KMS-11 (cell line): ENCODE measurements at regions not wholly inside any gene's neighbourhood (a gene's known extent, or its start where the extent isn't known, plus 50 kb on each side); places are given as distances from the start of the nearest gene placed in this dataset.

Source experiments
- H2AFZ ChIP-seq: fragments of 200-600 bp; sonication (generic); 2 replicates; pipeline ENCODE4 v1.6.1; 2016; ENCODE audit warnings: antibody characterized with exemption, mixed run types, low read depth
- H3K27ac ChIP-seq: fragments of 200-600 bp; sonication (generic); 2 replicates; pipeline ENCODE4 v1.6.1; 2016; ENCODE audit warnings: mild to moderate bottlenecking, mixed run types
- H3K27me3 ChIP-seq: fragments of 200-600 bp; sonication (generic); 2 replicates; pipeline ENCODE4 v1.6.1; 2017; ENCODE audit warnings: mild to moderate bottlenecking, low read depth, mixed run types, moderate library complexity; ENCODE audit not compliant: insufficient read depth
- H3K36me3 ChIP-seq: fragments of 200-600 bp; sonication (generic); 2 replicates; pipeline ENCODE4 v1.6.1; 2017; ENCODE audit warnings: mild to moderate bottlenecking, mixed run types; ENCODE audit not compliant: insufficient read depth
- H3K4me1 ChIP-seq: fragments of 200-600 bp; sonication (generic); 2 replicates; pipeline ENCODE4 v1.6.1; 2016; ENCODE audit warnings: mild to moderate bottlenecking, low read depth, mixed run types; ENCODE audit not compliant: poor library complexity, severe bottlenecking
- H3K4me2 ChIP-seq: fragments of 200-600 bp; sonication (generic); 2 replicates; pipeline ENCODE4 v1.7.0; 2016; ENCODE audit warnings: mild to moderate bottlenecking, mixed run types
- H3K4me3 ChIP-seq: fragments of 200-600 bp; sonication (generic); IDR thresholded peaks from 2 replicates; pipeline ENCODE4 v1.6.1; 2017; ENCODE audit warnings: low read depth, low read length, mixed read lengths; ENCODE audit not compliant: insufficient read depth
- H3K79me2 ChIP-seq: fragments of 200-600 bp; sonication (generic); 2 replicates; pipeline ENCODE4 v1.6.1; 2016; ENCODE audit warnings: low read depth, mixed run types; ENCODE audit not compliant: insufficient read depth
- H3K9ac ChIP-seq: fragments of 200-600 bp; sonication (generic); 2 replicates; pipeline ENCODE4 v1.6.1; 2016; ENCODE audit warnings: mild to moderate bottlenecking, mixed run types
- H4K20me1 ChIP-seq: fragments of 200-600 bp; sonication (generic); 2 replicates; pipeline ENCODE4 v1.6.1; 2016; ENCODE audit warnings: mild to moderate bottlenecking, mixed run types; ENCODE audit not compliant: insufficient read depth
- CTCF ChIP-seq: fragments of 200-600 bp; sonication (generic); conservative IDR thresholded peaks from 2 replicates; pipeline ENCODE4 v1.6.1; 2017; ENCODE audit warnings: low read depth, mild to moderate bottlenecking, antibody characterized with exemption, low read length, moderate library complexity, mixed read lengths

- Histone ChIP-seq H3K4me1 (no peaks in the 10 kb centered on the region), H3K4me2 (no peak overlapping the region), H2AFZ (no peak overlapping the region), H3K36me3 (no peaks in the 10 kb centered on the region), H3K79me2 (no peaks in the 10 kb centered on the region), H3K4me3 (no peak overlapping the region), H3K9ac (no peak overlapping the region), H3K27me3 (no peaks in the 10 kb centered on the region), H3K27ac (no peak overlapping the region), H4K20me1 (no peaks in the 10 kb centered on the region)
- no peak for TF ChIP-seq CTCF
These were observed 365.0 kb downstream of the DMRT2 start for GRCh38 chr9:1415146-1415545.

DNA sequence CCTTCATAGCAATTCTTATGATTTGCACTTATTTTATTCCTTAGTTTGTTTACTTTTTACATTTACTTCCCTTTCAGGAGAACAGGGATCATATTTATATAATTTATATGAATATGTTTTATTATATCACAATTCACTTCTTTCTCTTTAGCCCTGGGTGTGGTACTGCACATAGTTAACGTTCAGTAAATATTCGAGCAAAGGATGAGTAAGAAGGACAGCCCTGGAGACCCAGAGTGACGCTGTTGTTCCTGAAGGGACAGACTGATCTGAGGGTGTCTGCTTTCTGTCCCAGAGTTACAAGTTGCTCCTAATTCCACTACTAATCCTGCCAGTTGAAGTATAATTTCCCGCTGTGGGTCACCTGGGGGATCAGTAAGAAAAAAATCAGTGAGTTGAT is 366.1 kb downstream of the DMRT2 start:
- Histone ChIP-seq H4K20me1 (no peaks in the 10 kb centered on the region), H3K4me2 (no peak overlapping the region), H3K9ac (no peak overlapping the region), H3K79me2 (no peaks in the 10 kb centered on the region), H3K27me3 (no peaks in the 10 kb centered on the region), H3K4me1 (no peaks in the 10 kb centered on the region), H2AFZ (no peak overlapping the region), H3K4me3 (no peak overlapping the region), H3K27ac (no peak overlapping the region), H3K36me3 (no peaks in the 10 kb centered on the region)
- no peak for TF ChIP-seq CTCF

DNA sequence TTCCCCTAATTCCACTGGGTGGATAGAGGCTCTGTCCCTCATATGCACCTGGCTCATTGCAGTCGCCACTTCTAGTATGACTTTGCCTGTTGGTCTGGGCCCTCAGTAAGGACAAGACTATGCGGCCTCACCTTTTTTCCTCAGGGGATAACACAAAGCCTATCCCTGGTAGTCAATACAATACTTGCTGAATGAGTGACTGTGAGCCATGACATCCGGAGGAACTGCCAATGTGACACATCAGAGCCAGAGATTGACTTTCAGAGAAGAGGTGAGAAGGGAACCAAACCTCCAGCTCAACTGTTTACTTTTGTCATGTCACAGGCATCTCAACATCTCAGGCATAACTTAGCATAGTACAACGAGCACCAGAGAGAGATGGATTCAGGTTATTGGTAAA is 371.3 kb downstream of the DMRT2 start:
- H3K79me2 ChIP-seq, result no peaks in the 10 kb centered on the region
- no peak for TF ChIP-seq CTCF
- no peaks in the 10 kb centered on the region for H4K20me1 ChIP-seq
- H3K4me3 ChIP-seq, result no peak overlapping the region
- no peaks in the 10 kb centered on the region for H3K4me1 ChIP-seq
- H3K4me2 ChIP-seq, result no peak overlapping the region
- no peak overlapping the region for H3K27ac ChIP-seq
- no peaks in the 10 kb centered on the region for H3K27me3 ChIP-seq
- H3K36me3 ChIP-seq, result no peaks in the 10 kb centered on the region
- H2AFZ ChIP-seq, result no peak overlapping the region
- no peak overlapping the region for H3K9ac ChIP-seq

DNA sequence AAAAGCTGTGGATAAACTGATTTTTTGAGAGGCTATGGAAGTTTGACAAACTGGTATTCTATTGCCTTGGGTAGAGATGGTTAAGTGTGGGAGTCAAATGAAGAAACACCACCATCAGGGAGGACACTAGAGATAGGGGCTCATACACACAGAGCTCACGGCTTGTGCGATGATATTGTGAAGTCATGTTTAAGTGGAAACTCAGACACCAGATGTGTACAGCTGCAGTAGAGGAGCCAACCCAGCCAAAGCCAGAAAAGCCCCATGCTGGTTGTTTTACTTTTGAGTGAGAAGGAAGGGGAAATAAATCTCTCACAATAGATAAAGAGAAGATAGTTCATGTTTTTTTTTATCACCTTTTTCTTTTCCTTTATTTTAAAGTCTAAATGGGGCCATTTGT is 377.7 kb downstream of the DMRT2 start:
- no peak overlapping the region for H3K4me3 ChIP-seq
- no peaks in the 10 kb centered on the region for H3K36me3 ChIP-seq
- H3K4me1 ChIP-seq, result no peaks in the 10 kb centered on the region
- H2AFZ ChIP-seq, result no peak overlapping the region
- H3K4me2 ChIP-seq, result no peak overlapping the region
- H3K27ac ChIP-seq, result no peak overlapping the region
- no peak for TF ChIP-seq CTCF
- no peaks in the 10 kb centered on the region for H3K27me3 ChIP-seq
- no peaks in the 10 kb centered on the region for H4K20me1 ChIP-seq
- no peak overlapping the region for H3K9ac ChIP-seq
- no peaks in the 10 kb centered on the region for H3K79me2 ChIP-seq

GRCh38 chr9:1429297-1429696 is 379.1 kb downstream of the DMRT2 start:
- Histone ChIP-seq H3K4me3 (no peak overlapping the region), H2AFZ (no peak overlapping the region), H3K27ac (no peak overlapping the region), H4K20me1 (no peaks in the 10 kb centered on the region), H3K79me2 (no peaks in the 10 kb centered on the region), H3K9ac (no peak overlapping the region), H3K36me3 (no peaks in the 10 kb centered on the region), H3K27me3 (no peaks in the 10 kb centered on the region), H3K4me1 (no peaks in the 10 kb centered on the region), H3K4me2 (no peak overlapping the region)
- TF ChIP-seq CTCF, result no peak
